GM12891 (cell line): ENCODE measurements at regions not wholly inside any gene's neighbourhood (a gene's known extent, or its start where the extent isn't known, plus 50 kb on each side); places are given as distances from the start of the nearest gene placed in this dataset.

Experiments
- DNase-seq: peaks from one replicate; pipeline ENCODE4 v3.0.0; 2011; ENCODE audit warnings: low spot score; ENCODE audit not compliant: insufficient read length
- FAIRE-seq: peaks from 2 replicates; lab custom pipeline; 2011; peaks lifted over from hg19 to GRCh38; lab: Jason Lieb, UNC
- PAX5 ChIP-seq: IDR thresholded peaks from 2 replicates; pipeline ENCODE4 v1.6.1; 2011; ENCODE audit warnings: low read length, moderate library complexity, mild to moderate bottlenecking; ENCODE audit not compliant: insufficient read depth, severe bottlenecking
- POLR2A ChIP-seq: IDR thresholded peaks from 2 replicates; pipeline ENCODE4 v1.6.1; 2011; ENCODE audit warnings: low read depth, low read length, control low read depth
- POLR2AphosphoS5 ChIP-seq: IDR thresholded peaks from 2 replicates; pipeline ENCODE4 v1.6.1; 2011; ENCODE audit warnings: low read depth, low read length, control low read depth
- POU2F2 ChIP-seq: IDR thresholded peaks from 2 replicates; pipeline ENCODE4 v1.6.1; 2011; ENCODE audit warnings: low read depth, mild to moderate bottlenecking, control low read depth, low read length, moderate library complexity
- SPI1 ChIP-seq: IDR thresholded peaks from 2 replicates; pipeline ENCODE4 v1.6.1; 2011; ENCODE audit warnings: low read depth, low read length, control low read depth
- TAF1 ChIP-seq: IDR thresholded peaks from 2 replicates; pipeline ENCODE4 v1.6.1; 2011; ENCODE audit warnings: low read depth, low read length, control low read depth

DNA sequence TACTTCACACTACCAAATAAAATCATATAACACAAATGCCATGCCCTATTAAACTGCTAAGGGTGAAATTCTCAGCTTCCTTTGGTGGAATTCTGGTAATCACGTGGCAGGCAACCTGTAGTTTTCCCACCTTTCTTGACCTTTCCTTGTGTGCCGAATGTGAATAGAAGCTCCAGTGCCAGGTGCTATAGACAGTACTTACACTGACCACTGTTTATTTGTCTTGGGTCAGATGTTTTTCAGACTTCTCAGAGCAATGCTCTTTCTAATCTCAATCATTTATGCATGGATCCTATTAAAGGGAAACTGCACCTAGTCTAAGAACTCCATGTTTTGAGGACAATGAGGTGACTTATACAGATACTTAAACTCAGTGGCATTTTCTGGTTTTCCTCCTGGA is 296.8 kb upstream of the DIAPH2 start:
- DNase-seq (no peak), FAIRE-seq (no peak)
- TF ChIP-seq TAF1 (no peak), POLR2A (no peak), PAX5 (no peak), POLR2AphosphoS5 (no peak), POU2F2 (no peak), SPI1 (no peak)

DNA sequence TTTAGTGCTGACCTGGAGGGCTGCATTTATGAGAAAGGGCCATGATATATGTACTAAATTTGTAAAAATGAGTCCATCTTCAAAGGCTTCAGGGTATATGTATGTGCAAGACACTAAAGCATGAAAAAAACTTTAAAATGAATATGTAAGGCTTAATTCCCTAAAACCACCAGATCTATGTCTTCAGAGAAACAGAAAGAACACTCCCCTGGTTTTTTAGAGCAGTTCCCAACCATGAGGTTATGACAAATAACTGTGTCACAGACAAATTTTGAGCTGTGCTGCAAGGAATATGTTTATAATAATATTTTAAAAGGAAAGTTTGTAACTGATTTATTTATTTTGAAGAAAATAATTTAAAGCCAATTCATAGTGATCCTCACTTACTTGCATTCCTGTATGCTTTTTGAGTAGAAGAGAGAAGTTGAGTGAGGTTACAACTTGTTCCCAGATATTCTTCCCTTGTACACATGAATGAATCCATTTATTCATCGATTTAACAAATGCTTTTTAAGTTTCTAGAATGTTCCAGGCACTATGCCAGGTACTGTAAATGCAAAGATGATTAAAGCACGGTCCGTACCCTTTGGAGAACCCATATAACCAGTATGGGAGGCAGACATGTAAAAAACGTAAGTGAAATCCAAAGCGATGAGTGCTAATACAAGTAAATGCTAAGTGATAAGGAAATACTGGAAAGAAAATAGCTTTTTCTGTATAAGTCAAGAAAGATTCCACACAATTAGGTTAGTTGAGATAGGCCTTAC is 295.2 kb upstream of the DIAPH2 start:
- DNase-seq, result no peak
- no peak for FAIRE-seq
- TF ChIP-seq PAX5 (no peak), TAF1 (no peak)

- DNase-seq (no peak), FAIRE-seq (no peak)
- TF ChIP-seq PAX5, result no peak
- no peak for TF ChIP-seq POLR2AphosphoS5
- no peak for TF ChIP-seq POLR2A
- TF ChIP-seq SPI1, result no peak
- TF ChIP-seq POU2F2, result no peak
- TF ChIP-seq TAF1, result no peak
Measured at GRCh38 chrX:96394598-96394997, 290.0 kb upstream of the DIAPH2 start.

- DNase-seq (no peak), FAIRE-seq (no peak)
Measured at GRCh38 chrX:96403446-96403845, 281.2 kb upstream of the DIAPH2 start.

DNA sequence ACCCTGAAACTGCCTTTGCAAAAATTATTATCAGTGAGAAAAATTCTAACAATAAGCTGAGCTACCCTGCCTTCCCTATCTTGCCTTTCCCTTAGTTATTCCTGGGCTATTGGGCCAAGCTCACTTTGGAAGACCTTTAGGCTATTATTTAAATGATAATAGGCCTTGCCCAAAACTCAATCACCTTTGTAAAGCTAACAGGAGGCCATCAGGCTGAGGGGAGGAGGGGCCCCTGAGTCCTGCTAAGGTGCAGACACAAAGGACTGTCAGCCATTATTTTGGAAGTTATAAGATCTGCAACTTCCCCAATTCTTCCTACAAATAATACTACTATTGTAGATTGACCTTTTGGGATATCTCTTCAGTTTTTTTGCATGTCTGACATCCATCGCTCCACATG is 278.8 kb upstream of the DIAPH2 start:
- TF ChIP-seq TAF1 (no peak), POLR2AphosphoS5 (no peak), SPI1 (no peak), POU2F2 (no peak), PAX5 (no peak), POLR2A (no peak)
- no peak for DNase-seq
- no peak for FAIRE-seq

More at GRCh38 chrX:96403446-96403845, 281.2 kb upstream of the DIAPH2 start:
- TF ChIP-seq SPI1 (no peak), TAF1 (no peak), POU2F2 (no peak), POLR2AphosphoS5 (no peak), PAX5 (no peak), POLR2A (no peak)

- TF ChIP-seq PAX5, result no peak
- no peak for TF ChIP-seq POU2F2
- no peak for TF ChIP-seq POLR2A
- no peak for TF ChIP-seq TAF1
- DNase-seq (no peak), FAIRE-seq (no peak)
Measured at GRCh38 chrX:96407072-96407471, 277.6 kb upstream of the DIAPH2 start.

- no peak for FAIRE-seq
- no peak for DNase-seq
- TF ChIP-seq SPI1, result no peak
- no peak for TF ChIP-seq POU2F2
- no peak for TF ChIP-seq POLR2A
- no peak for TF ChIP-seq TAF1
- TF ChIP-seq POLR2AphosphoS5, result no peak
- TF ChIP-seq PAX5, result no peak
Measured at GRCh38 chrX:96407501-96407900, 277.1 kb upstream of the DIAPH2 start.

GRCh38 chrX:96407981-96408380 is 276.7 kb upstream of the DIAPH2 start:
- TF ChIP-seq POLR2A (no peak), POU2F2 (no peak)
- FAIRE-seq, result no peak
- DNase-seq, result no peak

GRCh38 chrX:96410927-96411326 is 273.7 kb upstream of the DIAPH2 start:
- DNase-seq, result no peak
- FAIRE-seq, result no peak
- TF ChIP-seq TAF1 (no peak), PAX5 (no peak), POLR2A (no peak), SPI1 (no peak)

GRCh38 chrX:96417695-96418094 is 266.9 kb upstream of the DIAPH2 start:
- FAIRE-seq, result no peak
- TF ChIP-seq PAX5 (no peak), POU2F2 (no peak), POLR2AphosphoS5 (no peak), TAF1 (no peak), POLR2A (no peak), SPI1 (no peak)
- DNase-seq, result no peak
